Urinary bladder (tissue), 3 donors: ENCODE measurements at regions not wholly inside any gene's neighbourhood (a gene's known extent, or its start where the extent isn't known, plus 50 kb on each side); places are given as distances from the start of the nearest gene placed in this dataset.

Source experiments
- DNase-seq: peaks from one replicate; pipeline ENCODE4 v3.0.0-alpha.2; 2015; ENCODE audit errors: extremely low spot score
- H3K27ac ChIP-seq: one replicate; pipeline ENCODE4 v1.5.1; 2013; ENCODE audit warnings: low read depth, mild to moderate bottlenecking, moderate library complexity
- H3K36me3 ChIP-seq: one replicate; pipeline ENCODE4 v1.6.1; 2013; ENCODE audit warnings: mild to moderate bottlenecking, moderate library complexity; ENCODE audit not compliant: insufficient read depth
- H3K4me1 ChIP-seq: one replicate; pipeline ENCODE4 v1.6.1; 2013; ENCODE audit warnings: mild to moderate bottlenecking, moderate library complexity; ENCODE audit not compliant: insufficient read depth
- H3K4me3 ChIP-seq: one replicate; pipeline ENCODE4 v1.5.1; 2013; ENCODE audit warnings: low read depth, low read length
- WGBS: extraction: QIAGEN DNeasy Blood & Tissue Kit; methylation state at CpG from one replicate; pipeline ENCODE4 v1.1.7; 2013; 5-methylcytosine and 5-hydroxymethylcytosine counted together
- donor health status: healthy with polysubstance abuse.
- donor health status: healthy.

DNA sequence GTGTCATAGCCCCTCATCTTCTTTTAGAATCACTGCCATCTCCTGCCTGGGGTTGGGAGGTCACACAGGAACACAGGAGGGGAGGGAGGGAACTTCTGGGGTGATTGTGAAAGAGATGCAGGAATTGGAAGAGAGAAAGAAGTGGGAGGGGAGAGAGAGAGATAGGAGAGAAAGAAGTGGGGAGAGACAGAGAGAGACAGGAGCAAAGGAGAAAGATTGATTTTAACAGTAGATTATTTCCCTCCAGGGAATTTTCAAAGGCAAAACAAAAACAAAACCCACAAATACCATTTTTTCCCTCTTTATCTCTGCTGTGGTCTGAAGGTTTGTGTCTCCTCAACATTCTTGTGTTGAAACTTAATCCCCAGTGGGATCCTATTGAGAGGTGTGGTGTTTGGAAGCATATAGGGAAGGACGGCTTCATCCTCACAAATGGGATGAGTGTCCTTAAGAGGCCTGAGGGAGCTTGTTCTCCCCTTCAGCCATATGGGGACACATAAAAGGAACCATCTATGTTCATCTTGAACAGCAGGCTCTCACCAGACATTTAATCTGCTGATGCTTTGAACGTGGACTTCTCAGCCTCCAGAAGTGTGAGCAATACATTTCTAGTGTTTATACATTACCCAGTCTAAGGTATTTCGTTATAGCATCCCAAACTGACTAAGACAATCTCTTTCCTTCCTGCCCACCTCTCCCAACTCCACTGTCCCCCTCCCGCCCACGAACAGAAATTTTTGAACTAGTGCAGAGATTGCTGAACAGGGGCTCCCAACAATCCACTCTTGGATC lies 134.9 kb upstream of the MAX start:
- no peaks in the 10 kb centered on the region for H3K4me1 ChIP-seq
- no peaks in the 10 kb centered on the region for H3K36me3 ChIP-seq
- H3K27ac ChIP-seq: no peak overlapping the region
- H3K4me3 ChIP-seq: no peak overlapping the region
- no peak for DNase-seq
- WGBS: 78% methylated on average over 5 of the region's 5 CpGs

DNA sequence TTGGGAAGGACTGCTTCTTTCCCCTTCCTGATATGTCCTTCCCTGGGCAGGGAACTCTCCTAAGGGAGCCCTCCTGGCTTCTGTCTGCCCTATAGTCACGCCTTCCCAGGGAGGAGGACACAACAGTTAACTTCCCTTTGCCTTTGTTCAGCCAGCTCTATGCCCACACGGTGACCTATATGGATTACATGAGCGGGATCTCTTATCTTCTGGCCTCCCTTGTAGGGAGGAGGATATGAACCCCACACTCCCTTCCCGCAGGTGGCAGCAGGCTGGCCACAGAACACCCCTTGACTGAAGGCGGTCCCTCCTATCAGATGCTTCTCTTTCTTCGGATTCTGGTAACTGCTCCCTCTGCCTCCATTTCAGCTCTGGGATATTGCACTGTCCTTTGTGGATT lies 135.6 kb upstream of the MAX start:
- no peak overlapping the region for H3K4me3 ChIP-seq
- no peak overlapping the region for H3K27ac ChIP-seq
- no peaks in the 10 kb centered on the region for H3K36me3 ChIP-seq
- 79% methylated on average over 6 of the region's 6 CpGs for WGBS
- H3K4me1 ChIP-seq: no peaks in the 10 kb centered on the region
- no peak for DNase-seq

GRCh38 chr14:65238456-65238855 lies 136.1 kb upstream of the MAX start:
- DNase-seq: no peak
- H3K4me3 ChIP-seq: no peak overlapping the region
- H3K27ac ChIP-seq: no peak overlapping the region
- H3K36me3 ChIP-seq: no peaks in the 10 kb centered on the region
- WGBS: 87% methylated on average over 6 of the region's 6 CpGs
- H3K4me1 ChIP-seq: no peaks in the 10 kb centered on the region

- Histone ChIP-seq H3K27ac (no peak overlapping the region), H3K4me3 (no peak overlapping the region), H3K36me3 (no peaks in the 10 kb centered on the region), H3K4me1 (no peaks in the 10 kb centered on the region)
- DNase-seq: no peak
- WGBS: 82% methylated on average over 10 of the region's 10 CpGs
Measured at GRCh38 chr14:65239143-65239937, 137.0 kb upstream of the MAX start.

GRCh38 chr14:65239938-65240296 lies 137.6 kb upstream of the MAX start:
- Histone ChIP-seq H3K36me3 (no peaks in the 10 kb centered on the region), H3K4me1 (no peaks in the 10 kb centered on the region), H3K27ac (no peak overlapping the region), H3K4me3 (no peak overlapping the region)
- DNase-seq: no peak
- 94% methylated on average over 1 of the region's 1 CpG for WGBS

- no peak overlapping the region for H3K4me3 ChIP-seq
- H3K36me3 ChIP-seq: no peaks in the 10 kb centered on the region
- DNase-seq: no peak
- no peak overlapping the region for H3K27ac ChIP-seq
- no peaks in the 10 kb centered on the region for H3K4me1 ChIP-seq
- 84% methylated on average over 9 of the region's 9 CpGs for WGBS
Measured at GRCh38 chr14:65241125-65241752, 138.9 kb upstream of the MAX start.

DNA sequence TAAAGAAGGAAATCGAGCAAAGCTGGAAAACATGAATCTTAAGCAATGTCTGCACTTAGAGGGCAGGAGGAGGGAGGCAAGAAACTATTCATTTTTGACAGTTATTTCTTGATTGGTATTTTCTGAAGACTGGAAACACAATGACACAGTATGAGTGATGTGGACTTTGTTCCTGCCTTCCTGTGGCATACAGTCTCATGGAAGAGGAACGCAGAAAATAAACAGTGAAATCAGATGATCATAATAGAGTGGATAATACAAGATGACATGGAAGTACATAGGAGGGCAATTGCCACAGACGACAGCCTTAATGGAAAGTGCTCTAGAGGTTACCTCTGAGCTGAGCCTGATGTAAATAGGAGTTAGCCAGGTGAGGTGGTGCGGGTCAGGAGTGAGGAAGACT lies 140.4 kb upstream of the MAX start:
- Histone ChIP-seq H3K4me3 (no peak overlapping the region), H3K36me3 (no peaks in the 10 kb centered on the region), H3K4me1 (no peaks in the 10 kb centered on the region), H3K27ac (no peak overlapping the region)
- DNase-seq: no peak
- WGBS: 75% methylated on average over 4 of the region's 4 CpGs

- Histone ChIP-seq H3K4me1 (no peaks in the 10 kb centered on the region), H3K27ac (no peak overlapping the region), H3K36me3 (no peaks in the 10 kb centered on the region), H3K4me3 (no peak overlapping the region)
- no peak for DNase-seq
- 63% methylated on average over 7 of the region's 7 CpGs for WGBS
Measured at GRCh38 chr14:65243766-65244442, 141.6 kb upstream of the MAX start.

DNA sequence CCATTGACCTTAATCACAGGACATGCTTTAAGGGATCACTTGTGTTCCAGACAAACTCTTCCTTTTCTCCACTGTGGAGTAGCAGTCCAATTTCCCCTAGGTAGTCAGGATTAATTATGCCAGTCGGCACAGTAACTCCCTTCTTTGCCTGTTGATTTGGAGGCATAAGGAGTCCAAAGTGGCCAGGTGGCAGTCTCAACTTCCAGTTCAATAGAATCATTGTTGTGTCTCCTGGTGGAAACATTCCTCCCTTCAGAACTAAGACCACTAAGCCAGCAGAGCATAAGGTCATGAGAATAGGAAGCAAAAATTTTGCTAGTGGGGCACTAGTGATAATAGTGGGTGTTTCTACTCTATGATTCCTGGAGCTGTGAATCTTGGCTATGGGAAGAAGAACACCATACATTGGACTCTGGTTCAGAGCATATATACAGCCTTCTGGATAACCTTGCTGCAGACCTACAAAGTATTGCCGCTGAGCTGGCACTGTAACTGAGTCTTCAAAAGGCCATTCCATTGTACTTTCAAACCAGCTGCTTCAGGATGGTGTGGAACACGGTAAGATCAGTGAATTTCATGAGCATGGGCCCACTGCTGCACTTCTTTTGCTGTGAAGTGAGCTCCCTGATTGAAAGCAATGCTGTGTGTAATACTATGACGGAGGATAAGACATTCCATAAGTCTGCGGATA lies 147.3 kb upstream of the MAX start:
- Histone ChIP-seq H3K4me1 (no peaks in the 10 kb centered on the region), H3K27ac (no peak overlapping the region), H3K4me3 (no peak overlapping the region), H3K36me3 (no peaks in the 10 kb centered on the region)
- 76% methylated on average over 5 of the region's 5 CpGs for WGBS
- DNase-seq: no peak

DNA sequence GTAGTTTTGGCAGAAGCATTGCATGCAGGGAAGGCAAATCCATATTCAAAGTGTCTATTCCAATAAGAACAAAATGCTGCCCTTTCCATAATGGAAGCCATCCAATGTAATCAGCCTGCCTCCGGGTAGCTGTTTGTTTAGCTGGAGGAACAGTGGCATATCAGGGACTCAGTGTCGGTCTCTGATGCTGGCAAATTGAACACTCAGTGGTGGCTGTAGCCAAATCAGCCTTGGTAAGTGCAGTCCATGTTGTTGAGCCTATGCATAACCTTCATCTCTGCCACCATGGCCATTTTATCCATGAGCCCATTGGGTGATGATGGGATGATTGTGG lies 147.8 kb upstream of the MAX start:
- H3K4me3 ChIP-seq: no peak overlapping the region
- no peak overlapping the region for H3K27ac ChIP-seq
- H3K36me3 ChIP-seq: no peaks in the 10 kb centered on the region
- 86% methylated on average over 2 of the region's 2 CpGs for WGBS
- no peaks in the 10 kb centered on the region for H3K4me1 ChIP-seq
- no peak for DNase-seq

- Histone ChIP-seq H3K4me1 (no peaks in the 10 kb centered on the region), H3K36me3 (no peaks in the 10 kb centered on the region), H3K27ac (no peak overlapping the region), H3K4me3 (no peak overlapping the region)
- DNase-seq: no peak
- 80% methylated on average over 1 of the region's 1 CpG for WGBS
Measured at GRCh38 chr14:65251213-65251612, 148.9 kb upstream of the MAX start.

DNA sequence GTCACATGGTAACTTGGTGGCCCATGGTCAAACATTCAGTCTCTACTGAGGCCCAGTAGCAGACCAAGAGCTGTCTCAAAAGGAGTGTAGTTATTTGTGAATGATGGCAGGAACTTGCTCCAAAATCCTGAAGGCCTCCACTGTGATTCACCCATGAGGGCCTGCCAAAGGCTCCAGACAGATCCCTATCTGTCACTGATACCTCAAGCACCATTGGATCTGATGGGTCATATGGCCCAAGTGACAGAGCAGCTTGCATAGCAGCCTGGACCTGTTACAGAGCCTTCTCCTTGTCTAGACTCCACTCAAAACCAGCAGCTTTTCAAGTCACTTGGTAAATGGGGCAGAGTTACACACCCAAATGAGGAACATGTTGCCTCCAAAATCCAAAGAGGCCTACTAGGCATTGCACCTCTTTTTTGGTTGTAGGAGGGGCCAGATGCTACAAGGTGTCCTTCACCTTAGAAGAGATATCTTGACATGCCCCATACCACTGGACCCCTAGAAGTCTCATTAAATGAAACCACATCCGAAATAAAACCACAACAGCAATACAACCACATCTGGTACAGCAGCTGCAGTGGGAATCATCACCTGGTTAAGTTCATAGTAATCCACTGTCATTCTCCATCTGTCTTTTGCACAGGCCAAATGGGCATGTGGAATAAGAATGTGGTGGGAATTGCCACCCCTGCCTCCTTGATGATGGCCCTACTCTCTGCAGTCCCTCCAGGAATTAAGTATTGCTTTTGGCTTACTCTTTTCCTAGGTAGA lies 150.4 kb upstream of the MAX start:
- H3K36me3 ChIP-seq: no peaks in the 10 kb centered on the region
- WGBS: 91% methylated on average over 1 of the region's 1 CpG
- no peak for DNase-seq
- no peaks in the 10 kb centered on the region for H3K4me1 ChIP-seq
- no peak overlapping the region for H3K4me3 ChIP-seq
- H3K27ac ChIP-seq: no peak overlapping the region
